ENCODE measurements at regions not wholly inside any gene's neighbourhood (a gene's known extent, or its start where the extent isn't known, plus 50 kb on each side); places are given as distances from the start of the nearest gene placed in this dataset.

GRCh38 chr2:160941290-160941846, 218.9 kb upstream of the TANK start:
- no peak for TF ChIP-seq MAX (IDR thresholded peaks at IDR 0.05)
- TF ChIP-seq USF1 (IDR thresholded peaks at IDR 0.05), result no peak
- TF ChIP-seq FOXM1 (IDR thresholded peaks at IDR 0.05; ENCODE audit: borderline replicate concordance, low read depth), result no peak
- TF ChIP-seq EGR1 (IDR thresholded peaks at IDR 0.05), result no peak
- no peak for TF ChIP-seq CREB1 (IDR thresholded peaks at IDR 0.05; ENCODE audit: low read depth)
- TF ChIP-seq EP300 (IDR thresholded peaks at IDR 0.05; ENCODE audit: borderline replicate concordance), result no peak
- TF ChIP-seq CEBPB (IDR thresholded peaks at IDR 0.05), result no peak
- no peak for TF ChIP-seq RAD21 (IDR thresholded peaks at IDR 0.05; ENCODE audit: low read depth)

- TF ChIP-seq CEBPB (IDR thresholded peaks at IDR 0.05), result no peak
- TF ChIP-seq ZBTB7A (IDR thresholded peaks at IDR 0.05; ENCODE audit: low read depth), result no peak
- TF ChIP-seq RAD21 (IDR thresholded peaks at IDR 0.05; ENCODE audit: low read depth), result no peak
- no peak for TF ChIP-seq TEAD4 (IDR thresholded peaks at IDR 0.05)
Measured at GRCh38 chr2:160942476-160943142, 217.6 kb upstream of the TANK start.

- TF ChIP-seq YY1 (IDR thresholded peaks at IDR 0.05; ENCODE audit: low read depth), result no peak
- TF ChIP-seq USF1 (IDR thresholded peaks at IDR 0.05), result no peak
- no peak for TF ChIP-seq ZBTB7A (IDR thresholded peaks at IDR 0.05; ENCODE audit: low read depth)
- TF ChIP-seq RAD21 (IDR thresholded peaks at IDR 0.05; ENCODE audit: low read depth), result no peak
- no peak for TF ChIP-seq CEBPB (IDR thresholded peaks at IDR 0.05)
- TF ChIP-seq NFIC (IDR thresholded peaks at IDR 0.05), result no peak
- TF ChIP-seq MAX (IDR thresholded peaks at IDR 0.05), result no peak
Measured at GRCh38 chr2:160943414-160943813, 216.8 kb upstream of the TANK start.

GRCh38 chr2:160952464-160953254, 207.6 kb upstream of the TANK start:
- TF ChIP-seq RAD21 (IDR thresholded peaks at IDR 0.05; ENCODE audit: low read depth) (no peak; the same call in 1 of the 2 replicates), TAF1 (IDR thresholded peaks at IDR 0.05; ENCODE audit: low read depth) (no peak), ZBTB7A (IDR thresholded peaks at IDR 0.05; ENCODE audit: low read depth) (no peak), TEAD4 (IDR thresholded peaks at IDR 0.05) (no peak), EP300 (IDR thresholded peaks at IDR 0.05; ENCODE audit: borderline replicate concordance) (0 out of 2 replicates have a peak, but pooled peaks have one; percentile 23), TCF12 (IDR thresholded peaks at IDR 0.05; ENCODE audit: low read depth) (0 out of 2 replicates have a peak, but pooled peaks have one; percentile 27), REST (IDR thresholded peaks at IDR 0.05; ENCODE audit: low read depth) (no peak), NFIC (IDR thresholded peaks at IDR 0.05) (peak; percentile 35; the same call in 1 of the 2 replicates), USF1 (IDR thresholded peaks at IDR 0.05) (no peak), CREB1 (IDR thresholded peaks at IDR 0.05; ENCODE audit: low read depth) (no peak), MAX (IDR thresholded peaks at IDR 0.05) (no peak), EGR1 (IDR thresholded peaks at IDR 0.05) (no peak), CEBPB (IDR thresholded peaks at IDR 0.05) (no peak), YY1 (IDR thresholded peaks at IDR 0.05; ENCODE audit: low read depth) (peak; percentile 46; the same call in 1 of the 2 replicates), FOXM1 (IDR thresholded peaks at IDR 0.05; ENCODE audit: borderline replicate concordance, low read depth) (no peak)

GRCh38 chr2:160955578-160955977, 204.7 kb upstream of the TANK start:
- no peak for TF ChIP-seq YY1 (IDR thresholded peaks at IDR 0.05; ENCODE audit: low read depth)
- no peak for TF ChIP-seq FOXM1 (IDR thresholded peaks at IDR 0.05; ENCODE audit: borderline replicate concordance, low read depth)
- no peak for TF ChIP-seq NFIC (IDR thresholded peaks at IDR 0.05)
- no peak for TF ChIP-seq RAD21 (IDR thresholded peaks at IDR 0.05; ENCODE audit: low read depth)
- no peak for TF ChIP-seq EGR1 (IDR thresholded peaks at IDR 0.05)
- TF ChIP-seq ZBTB7A (IDR thresholded peaks at IDR 0.05; ENCODE audit: low read depth), result no peak
- no peak for TF ChIP-seq CEBPB (IDR thresholded peaks at IDR 0.05)
- no peak for TF ChIP-seq MAX (IDR thresholded peaks at IDR 0.05)
- no peak for TF ChIP-seq TEAD4 (IDR thresholded peaks at IDR 0.05)
- no peak for TF ChIP-seq TCF12 (IDR thresholded peaks at IDR 0.05; ENCODE audit: low read depth)
- no peak for TF ChIP-seq USF1 (IDR thresholded peaks at IDR 0.05)
- no peak for TF ChIP-seq TAF1 (IDR thresholded peaks at IDR 0.05; ENCODE audit: low read depth)
- TF ChIP-seq REST (IDR thresholded peaks at IDR 0.05; ENCODE audit: low read depth), result no peak
- TF ChIP-seq CREB1 (IDR thresholded peaks at IDR 0.05; ENCODE audit: low read depth), result no peak
- no peak for TF ChIP-seq EP300 (IDR thresholded peaks at IDR 0.05; ENCODE audit: borderline replicate concordance)

Measured in Ishikawa (cell line).